Cardiac septum (tissue), 1 donor: ENCODE measurements at regions not wholly inside any gene's neighbourhood (a gene's known extent, or its start where the extent isn't known, plus 50 kb on each side); places are given as distances from the start of the nearest gene placed in this dataset.
"Not testable (repeated sequence)": the region's sequence is repeated elsewhere in the genome, so short reads cannot be mapped to it uniquely, and the experiment has no call there.

Experiments used
- DNase-seq: peaks from one replicate; pipeline ENCODE4 v3.0.0-alpha.2; 2020; ENCODE audit warnings: low spot score
- intact Hi-C: fragments of 100-400 bp; cut with DNase I; formaldehyde crosslinking; loops from one replicate; pipeline ENCODE4 v1.14.0; 2022
- donor health status: DM: no; HTN: no; CAD: no.

DNA sequence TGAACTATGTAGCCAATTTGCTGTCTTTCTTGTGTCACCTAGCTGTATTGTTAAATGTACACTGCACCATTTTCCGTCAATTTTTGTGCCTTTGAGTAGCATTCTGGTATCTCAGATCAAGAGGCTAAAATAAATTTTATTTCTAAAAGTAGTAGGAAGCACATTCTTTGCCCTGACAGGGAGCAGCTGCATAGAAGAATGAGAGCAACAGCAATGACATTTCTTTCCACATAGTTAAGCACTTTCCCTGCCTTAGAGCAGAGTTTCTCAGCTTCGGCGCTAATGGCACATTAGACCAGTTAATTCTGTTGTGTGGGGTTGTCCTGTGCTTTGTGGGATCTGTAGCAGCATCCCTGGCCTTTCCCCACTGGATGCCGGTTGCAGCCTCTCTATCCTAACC is 173.9 kb downstream of the CHIC2 start:
- intact Hi-C loops, result no loop called here
- DNase-seq, result no peak

DNA sequence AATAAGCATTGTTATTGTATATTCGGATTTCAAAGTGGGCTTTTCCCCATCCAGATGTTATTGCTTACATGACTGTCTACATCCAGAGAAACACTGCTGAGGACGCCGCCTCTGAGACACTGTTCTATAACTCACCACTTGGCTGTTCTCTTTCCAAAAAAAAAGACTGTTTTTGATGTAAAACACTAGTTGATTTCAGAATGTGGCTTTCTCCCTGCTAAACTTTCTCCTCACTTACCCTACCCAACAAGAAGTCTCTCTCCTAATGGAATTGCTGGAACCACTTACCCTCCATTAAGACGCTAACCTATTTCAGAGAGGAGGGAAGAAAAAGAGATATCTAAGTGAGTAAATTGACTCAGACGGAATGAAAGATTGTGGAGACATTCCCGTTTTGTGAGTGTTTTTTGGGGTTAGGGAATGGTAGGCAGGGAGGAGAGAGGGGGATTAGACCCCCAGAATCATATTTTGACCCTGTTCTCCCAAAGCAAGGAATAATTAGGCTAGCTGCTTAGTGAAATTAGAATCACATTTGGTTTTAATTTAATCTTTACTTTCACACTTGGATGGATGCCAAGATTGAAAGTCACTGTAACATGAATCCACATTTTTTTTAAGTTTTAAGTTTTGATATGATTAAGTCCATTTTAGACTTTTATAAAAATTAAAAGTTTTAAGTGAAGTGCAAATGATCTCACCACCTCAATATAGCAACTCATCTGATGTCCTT is 174.9 kb downstream of the CHIC2 start:
- intact Hi-C loops, result no loop called here
- DNase-seq, result no peak

GRCh38 chr4:53886090-53886489 is 178.3 kb downstream of the CHIC2 start:
- intact Hi-C loops, result no loop called here
- no peak for DNase-seq

DNA sequence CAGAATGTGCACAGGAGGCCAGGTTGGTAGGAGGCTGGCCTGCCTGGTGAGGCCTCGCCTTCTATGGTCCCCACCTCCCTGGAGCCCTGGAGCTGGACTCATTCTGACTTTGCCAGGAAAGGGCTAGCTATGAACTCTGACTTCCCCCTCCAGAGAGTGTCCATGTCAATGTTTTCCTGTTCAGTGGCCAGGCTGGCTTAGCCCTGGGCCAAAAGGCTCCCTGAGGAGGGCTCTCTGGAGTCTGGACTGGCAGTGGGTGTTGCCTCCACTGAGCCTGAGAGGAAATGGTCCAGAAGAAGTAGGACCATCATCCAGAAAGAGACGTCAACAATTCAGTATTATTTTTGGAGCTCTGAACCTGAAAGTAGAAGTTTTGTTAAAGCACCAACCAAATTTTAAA is 178.7 kb downstream of the CHIC2 start:
- DNase-seq, result no peak
- intact Hi-C loops, result no loop called here

- intact Hi-C loops, DNase-seq: not testable (repeated sequence)
These were observed 187.3 kb downstream of the CHIC2 start for GRCh38 chr4:53877096-53877495.

- intact Hi-C loops, result no loop called here
- no peak for DNase-seq
These were observed 198.3 kb downstream of the CHIC2 start for GRCh38 chr4:53866055-53866454.

DNA sequence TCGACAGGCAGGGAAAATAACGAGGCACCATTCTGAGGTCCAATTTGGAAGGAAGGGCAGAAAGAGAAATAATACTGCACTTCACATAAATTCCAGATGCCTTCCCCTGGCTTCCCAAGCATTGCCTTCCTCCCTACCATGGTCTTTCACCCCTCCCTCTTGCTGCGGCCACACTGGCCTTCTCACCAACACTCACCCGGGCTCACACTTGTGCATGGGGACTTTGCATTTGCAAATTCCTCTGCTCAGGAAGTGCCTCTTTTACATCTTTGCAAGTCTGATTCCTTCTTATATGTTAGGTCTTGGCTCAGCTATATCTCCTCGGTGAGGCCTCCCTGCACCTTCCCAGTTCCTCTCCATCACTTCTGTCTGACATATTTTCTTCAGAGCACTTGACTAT is 199.4 kb downstream of the CHIC2 start:
- no peak for DNase-seq
- intact Hi-C loops, result no loop called here

GRCh38 chr4:53863736-53864365 is 200.6 kb downstream of the CHIC2 start:
- intact Hi-C loops, result loop anchor here (5.0 kb wide), 1 partner anchor 43 kb away; no protein-coding TSS in a partner anchor
- DNase-seq, result no peak

DNA sequence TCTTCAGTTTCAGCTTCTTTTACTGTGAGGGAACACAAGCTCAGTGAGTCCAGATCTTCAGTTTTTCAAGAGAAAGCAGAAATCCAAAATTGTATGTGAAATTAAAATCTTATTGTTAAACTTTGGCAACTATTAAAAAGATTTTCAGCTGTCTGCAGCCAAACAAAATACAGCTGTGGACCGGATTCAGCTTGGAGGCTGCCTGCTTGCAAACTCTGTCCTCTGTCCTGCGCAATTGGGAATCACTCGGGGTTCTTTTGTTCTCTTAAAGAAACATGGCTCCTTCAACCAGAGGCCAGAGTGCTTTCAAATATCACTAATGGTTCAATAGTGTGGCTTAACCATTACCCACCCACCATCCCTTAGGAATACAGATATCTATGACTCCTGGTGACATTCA is 201.2 kb downstream of the CHIC2 start:
- no peak for DNase-seq
- intact Hi-C loops, result loop anchor here (5.0 kb wide), 1 partner anchor 44 kb away; no protein-coding TSS in a partner anchor

DNA sequence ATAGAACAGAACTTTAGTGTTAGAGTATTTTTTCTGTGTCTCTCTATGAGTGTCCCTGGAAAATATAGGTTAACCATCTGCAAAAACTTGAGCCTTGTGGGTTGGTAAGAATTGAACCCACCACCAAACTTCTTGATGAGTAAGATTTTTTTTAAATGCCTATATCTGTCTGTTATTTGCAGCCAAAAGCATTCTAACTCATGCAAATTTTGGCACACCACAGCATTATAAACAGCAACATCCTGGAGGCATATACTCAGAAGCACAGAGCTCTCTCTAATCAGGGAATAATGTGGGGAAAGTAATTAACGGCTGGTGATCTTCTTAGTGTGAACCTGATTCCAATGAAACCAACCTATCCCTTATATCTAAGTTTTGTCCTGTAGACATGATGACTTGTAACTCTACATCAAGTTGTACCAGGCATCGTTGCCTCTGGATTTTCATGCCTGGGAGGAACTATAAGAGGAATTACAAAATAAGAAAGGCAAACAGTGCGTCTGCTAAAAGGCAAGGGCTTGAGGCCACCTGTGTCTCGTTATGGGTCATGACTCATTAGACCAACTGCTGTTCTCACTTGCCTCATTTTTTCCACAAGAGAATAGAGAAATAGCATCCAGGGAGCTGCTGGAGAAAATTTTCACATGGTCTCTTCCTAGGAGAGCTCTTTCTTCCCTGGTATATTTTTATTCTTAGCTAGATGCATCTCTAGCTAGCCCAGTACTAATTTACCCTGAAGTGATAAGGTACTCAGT is 202.4 kb downstream of the CHIC2 start:
- intact Hi-C loops, result loop anchor here (5.0 kb wide), 1 partner anchor 45 kb away; no protein-coding TSS in a partner anchor
- no peak for DNase-seq

GRCh38 chr4:53859305-53859704 is 205.1 kb downstream of the CHIC2 start:
- intact Hi-C loops, result loop anchor here (10.0 kb wide), 1 partner anchor 355 kb away; no protein-coding TSS in a partner anchor
- DNase-seq, result no peak

- DNase-seq, result no peak
- intact Hi-C loops, result loop anchor here (10.0 kb wide), 1 partner anchor 354 kb away; no protein-coding TSS in a partner anchor
These were observed 205.7 kb downstream of the CHIC2 start for GRCh38 chr4:53858744-53859143.

- intact Hi-C loops, result loop anchor here (10.0 kb wide), 1 partner anchor 351 kb away; no protein-coding TSS in a partner anchor
- DNase-seq, result no peak
These were observed 208.7 kb downstream of the CHIC2 start for GRCh38 chr4:53855581-53856250.

DNA sequence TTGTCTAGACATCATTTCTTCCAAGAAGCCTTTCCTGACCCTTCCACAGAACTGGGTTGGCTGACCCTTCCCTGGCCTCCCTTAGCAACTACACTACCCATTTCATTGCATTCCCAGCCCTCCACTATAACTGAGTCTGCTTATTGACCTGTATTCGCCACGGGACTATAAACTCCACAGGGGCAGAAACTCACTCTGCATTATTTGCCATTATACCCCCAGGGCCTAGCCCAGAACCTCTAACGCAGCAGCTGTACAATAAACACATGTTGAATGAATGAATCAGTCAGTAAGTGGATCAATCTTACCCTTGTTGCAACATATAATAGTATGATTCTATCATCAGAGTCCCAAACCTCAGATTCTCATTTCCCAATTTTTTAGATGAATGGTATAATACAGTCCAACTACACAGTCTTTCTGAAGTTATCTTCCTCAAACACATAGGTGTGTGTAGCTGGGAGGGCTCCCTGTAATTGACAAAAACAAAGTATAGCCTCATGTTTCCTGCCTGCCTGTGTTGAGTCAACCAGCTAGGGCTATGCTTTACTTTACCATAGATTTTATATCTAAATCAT is 209.3 kb downstream of the CHIC2 start:
- intact Hi-C loops, result loop anchor here (5.0 to 10.0 kb wide), 2 partner anchors 148 to 350 kb away; no protein-coding TSS in a partner anchor

DNA sequence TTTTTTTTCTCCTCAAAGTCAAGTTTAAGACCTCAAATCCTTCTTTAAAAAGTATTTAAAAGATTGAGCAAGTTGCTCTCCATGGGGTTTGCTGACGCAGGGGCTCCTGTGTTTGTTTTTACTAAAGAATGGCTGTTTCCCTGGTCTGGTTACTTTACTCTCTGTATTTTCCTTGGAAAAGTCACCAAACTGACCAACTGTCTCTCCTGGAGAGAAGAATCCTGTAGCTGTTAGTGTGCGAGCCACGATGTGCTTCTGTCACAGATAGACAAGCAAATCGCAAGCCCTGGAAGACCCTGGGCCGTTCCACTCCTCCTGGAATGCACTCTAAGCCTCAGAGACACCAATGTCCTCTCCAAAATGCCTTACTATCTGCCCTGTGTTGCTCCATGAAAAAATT is 212.1 kb downstream of the CHIC2 start:
- DNase-seq, result no peak
- intact Hi-C loops, result loop anchor here (5.0 to 10.0 kb wide), 2 partner anchors 145 to 348 kb away; no protein-coding TSS in a partner anchor

More for the DNA sequence above, 209.3 kb downstream of the CHIC2 start:
- DNase-seq, result no peak

DNA sequence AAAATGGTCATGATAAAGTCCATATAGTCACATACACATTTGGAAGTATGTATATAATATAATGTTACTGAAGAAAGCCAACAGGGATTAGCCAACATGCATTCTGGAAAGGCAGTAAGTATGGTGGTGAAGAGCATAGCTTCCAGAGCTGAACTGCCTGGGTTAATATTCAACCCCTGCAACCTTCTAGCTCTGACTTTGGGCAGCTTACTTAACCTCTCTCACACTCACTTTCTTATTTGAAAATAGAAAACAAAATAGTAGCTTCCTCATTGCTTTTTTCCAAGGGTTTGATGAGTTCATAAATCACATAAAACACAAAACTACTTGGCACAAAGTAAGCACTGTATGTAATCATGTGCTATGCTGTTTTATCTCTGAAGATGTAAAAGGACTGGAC is 216.4 kb downstream of the CHIC2 start:
- intact Hi-C loops, result no loop called here
- no peak for DNase-seq

- DNase-seq, result no peak
- intact Hi-C loops, result no loop called here
These were observed 219.9 kb downstream of the CHIC2 start for GRCh38 chr4:53844551-53844950.

GRCh38 chr4:53844133-53844532 is 220.3 kb downstream of the CHIC2 start:
- no peak for DNase-seq
- intact Hi-C loops, result no loop called here

GRCh38 chr4:53841711-53842110 is 222.7 kb downstream of the CHIC2 start:
- intact Hi-C loops, result no loop called here
- no peak for DNase-seq
